ENCODE measurements at regions not wholly inside any gene's neighbourhood (a gene's known extent, or its start where the extent isn't known, plus 50 kb on each side); places are given as distances from the start of the nearest gene placed in this dataset.

- no peak for TF ChIP-seq EZH2 (IDR thresholded peaks at IDR 0.05)
- TF ChIP-seq ZFX (IDR thresholded peaks at IDR 0.05) = no peak
Observed at GRCh38 chr5:105057001-105057436, 1494.4 kb upstream of the NUDT12 start (continued).

DNA sequence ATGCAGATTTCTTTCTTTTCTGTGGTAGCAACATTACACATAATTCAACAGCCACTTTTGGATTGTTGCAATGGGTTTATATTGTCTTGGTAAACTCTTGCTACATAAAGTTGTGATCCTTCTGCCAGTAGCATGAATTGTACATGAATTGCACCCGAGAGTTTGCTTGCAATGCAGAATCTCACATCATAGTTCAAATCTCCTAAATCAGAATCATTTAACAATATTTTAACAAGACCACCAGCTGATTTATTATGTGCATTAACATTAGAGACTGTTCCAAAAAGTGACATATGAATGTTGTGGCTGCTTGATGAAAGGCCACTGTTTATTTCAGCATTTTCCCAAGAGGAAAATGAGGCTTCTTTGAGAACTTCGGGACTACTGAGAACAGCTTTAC lies 1491.8 kb upstream of the NUDT12 start:
- Histone ChIP-seq H3K4me2 (ENCODE audit: low read length) (no peak overlapping the region), H3K79me2 (ENCODE audit: insufficient read depth, low read length) (no peaks in the 10 kb centered on the region), H4K20me1 (ENCODE audit: insufficient read depth) (no peaks in the 10 kb centered on the region), H3K9ac (ENCODE audit: low read length) (no peak overlapping the region), H3K27me3 (ENCODE audit: insufficient read depth, low read length) (no peaks in the 10 kb centered on the region), H3K9me3 (ENCODE audit: control insufficient read depth in 1 of 2, insufficient read depth in 1 of 2, low read depth in 1 of 2, low read length in 2 of 2) (peaks cover 0 to 10% of the 10 kb centered on the region in 2 experiments; a peak in 1 of 4 replicates), H3K27ac (ENCODE audit: low read depth, low read length) (no peak overlapping the region), H2AFZ (ENCODE audit: low read depth, low read length, poor library complexity, severe bottlenecking) (no peak overlapping the region), H3K4me3 (replicated peaks in 1 of 2; ENCODE audit: low read depth in 1 of 2, low read length in 2 of 2) (no peak overlapping the region), H3K9me2 (ENCODE audit: insufficient read depth) (no peaks in the 10 kb centered on the region), H3K36me3 (ENCODE audit: control insufficient read depth in 1 of 2, insufficient read depth in 2 of 2, low read length in 2 of 2) (no peaks in the 10 kb centered on the region), H3K4me1 (ENCODE audit: control insufficient read depth in 1 of 2, insufficient read depth in 2 of 2, low read length in 2 of 2) (no peaks in the 10 kb centered on the region)
- TF ChIP-seq FOSL1 (IDR thresholded peaks at IDR 0.05; ENCODE audit: low read depth) = no peak
- TF ChIP-seq JUND (IDR thresholded peaks at IDR 0.05) = no peak
- no peak for TF ChIP-seq EGR1 (IDR thresholded peaks at IDR 0.05; ENCODE audit: low read depth)
- TF ChIP-seq YY1 (IDR thresholded peaks at IDR 0.05; ENCODE audit: extremely low read depth, insufficient replicate concordance, low read depth, low read length) = no peak
- TF ChIP-seq SIN3A (IDR thresholded peaks at IDR 0.05; ENCODE audit: low read depth) = no peak
- TF ChIP-seq, protein P1, sequence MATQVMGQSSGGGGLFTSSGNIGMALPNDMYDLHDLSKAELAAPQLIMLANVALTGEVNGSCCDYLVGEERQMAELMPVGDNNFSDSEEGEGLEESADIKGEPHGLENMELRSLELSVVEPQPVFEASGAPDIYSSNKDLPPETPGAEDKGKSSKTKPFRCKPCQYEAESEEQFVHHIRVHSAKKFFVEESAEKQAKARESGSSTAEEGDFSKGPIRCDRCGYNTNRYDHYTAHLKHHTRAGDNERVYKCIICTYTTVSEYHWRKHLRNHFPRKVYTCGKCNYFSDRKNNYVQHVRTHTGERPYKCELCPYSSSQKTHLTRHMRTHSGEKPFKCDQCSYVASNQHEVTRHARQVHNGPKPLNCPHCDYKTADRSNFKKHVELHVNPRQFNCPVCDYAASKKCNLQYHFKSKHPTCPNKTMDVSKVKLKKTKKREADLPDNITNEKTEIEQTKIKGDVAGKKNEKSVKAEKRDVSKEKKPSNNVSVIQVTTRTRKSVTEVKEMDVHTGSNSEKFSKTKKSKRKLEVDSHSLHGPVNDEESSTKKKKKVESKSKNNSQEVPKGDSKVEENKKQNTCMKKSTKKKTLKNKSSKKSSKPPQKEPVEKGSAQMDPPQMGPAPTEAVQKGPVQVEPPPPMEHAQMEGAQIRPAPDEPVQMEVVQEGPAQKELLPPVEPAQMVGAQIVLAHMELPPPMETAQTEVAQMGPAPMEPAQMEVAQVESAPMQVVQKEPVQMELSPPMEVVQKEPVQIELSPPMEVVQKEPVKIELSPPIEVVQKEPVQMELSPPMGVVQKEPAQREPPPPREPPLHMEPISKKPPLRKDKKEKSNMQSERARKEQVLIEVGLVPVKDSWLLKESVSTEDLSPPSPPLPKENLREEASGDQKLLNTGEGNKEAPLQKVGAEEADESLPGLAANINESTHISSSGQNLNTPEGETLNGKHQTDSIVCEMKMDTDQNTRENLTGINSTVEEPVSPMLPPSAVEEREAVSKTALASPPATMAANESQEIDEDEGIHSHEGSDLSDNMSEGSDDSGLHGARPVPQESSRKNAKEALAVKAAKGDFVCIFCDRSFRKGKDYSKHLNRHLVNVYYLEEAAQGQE (IDR thresholded peaks at IDR 0.05; ENCODE audit: low read depth) = no peak
- no peak for TF ChIP-seq SP1 (IDR thresholded peaks at IDR 0.05; ENCODE audit: low read depth)
- no peak for TF ChIP-seq EZH2 (IDR thresholded peaks at IDR 0.05)
- TF ChIP-seq POLR2AphosphoS5 (IDR thresholded peaks at IDR 0.05; ENCODE audit: low read depth, low read length) = no peak
- BruUV-seq (replicated peaks) = no TSS peak
- DNase-seq (ENCODE audit: low read depth, low spot score) (no peak), ATAC-seq (no peak)
- POLR2A ChIA-PET = no interaction called here
- intact Hi-C loops (cut with micrococcal nuclease) = no loop called here
- CTCF ChIA-PET = no interaction called here
- RAD21 ChIA-PET (ENCODE audit: low non-redundant PET in 1 of 2, low total read pairs in 2 of 2, uncharacterized antibody in 2 of 2, unreplicated experiment in 2 of 2) = no interaction called here

Measured in HCT116 (cell line).